ENCODE measurements at regions not wholly inside any gene's neighbourhood (a gene's known extent, or its start where the extent isn't known, plus 50 kb on each side); places are given as distances from the start of the nearest gene placed in this dataset.

GRCh38 chr1:68327414-68327813 is 95.1 kb upstream of the WLS start:
- TF ChIP-seq CTCF (conservative IDR thresholded peaks at IDR 0.05; ENCODE audit: low read depth, low read length) (no peak), EZH2 (IDR thresholded peaks at IDR 0.05; ENCODE audit: borderline replicate concordance, low read depth, low read length, poor library complexity, severe bottlenecking) (no peak)

Data from A673 (cell line).